HG03097 (cell line): ENCODE measurements at regions not wholly inside any gene's neighbourhood (a gene's known extent, or its start where the extent isn't known, plus 50 kb on each side); places are given as distances from the start of the nearest gene placed in this dataset.

Experiments
- ATAC-seq: cut with Tn5 transposase; IDR thresholded peaks from one replicate; pipeline ENCODE4 v1.9.1; 2021; ENCODE audit not compliant: unreplicated experiment, low FRiP score

GRCh38 chr7:25391295-25391861 lies 163.1 kb upstream of the NPVF start:
- no peak for ATAC-seq

GRCh38 chr7:25391961-25392587 lies 163.8 kb upstream of the NPVF start:
- ATAC-seq, result no peak

- no peak for ATAC-seq
Observed at GRCh38 chr7:25392588-25393338, 164.5 kb upstream of the NPVF start.

GRCh38 chr7:25395976-25396375 lies 167.7 kb upstream of the NPVF start:
- ATAC-seq, result no peak

GRCh38 chr7:25396668-25397067 lies 168.4 kb upstream of the NPVF start:
- ATAC-seq, result no peak

GRCh38 chr7:25398418-25398817 lies 170.1 kb upstream of the NPVF start:
- ATAC-seq, result no peak

- no peak for ATAC-seq
Observed at GRCh38 chr7:25399000-25399750, 170.9 kb upstream of the NPVF start.

GRCh38 chr7:25402532-25402931 lies 174.2 kb upstream of the NPVF start:
- ATAC-seq, result no peak

GRCh38 chr7:25405736-25406135 lies 177.4 kb upstream of the NPVF start:
- ATAC-seq, result no peak

GRCh38 chr7:25407053-25407452 lies 178.8 kb upstream of the NPVF start:
- no peak for ATAC-seq

GRCh38 chr7:25408012-25408687 lies 179.9 kb upstream of the NPVF start:
- ATAC-seq, result no peak

GRCh38 chr7:25408876-25409275 lies 180.6 kb upstream of the NPVF start:
- no peak for ATAC-seq

- ATAC-seq, result no peak
Observed at GRCh38 chr7:25409897-25410636, 181.8 kb upstream of the NPVF start.

GRCh38 chr7:25420771-25421170 lies 192.5 kb upstream of the NPVF start:
- no peak for ATAC-seq

- ATAC-seq, result no peak
Observed at GRCh38 chr7:25424113-25424512, 195.8 kb upstream of the NPVF start.

GRCh38 chr7:25424855-25425254 lies 196.6 kb upstream of the NPVF start:
- no peak for ATAC-seq

GRCh38 chr7:25427721-25428120 lies 199.4 kb upstream of the NPVF start:
- no peak for ATAC-seq

- ATAC-seq, result no peak
Observed at GRCh38 chr7:25429731-25430130, 201.4 kb upstream of the NPVF start.

- no peak for ATAC-seq
Observed at GRCh38 chr7:25430200-25430931, 202.1 kb upstream of the NPVF start.
